ENCODE measurements at regions not wholly inside any gene's neighbourhood (a gene's known extent, or its start where the extent isn't known, plus 50 kb on each side); places are given as distances from the start of the nearest gene placed in this dataset.
A peak's percentile ranks its signal among the peaks of the same experiment; 100 is the strongest.

GRCh38 chr16:73890186-73891128 is 406.2 kb upstream of the PSMD7 start:
- no peak for DNase-seq (ENCODE audit: low read depth in 4 of 4, low spot score in 2 of 4)

- no peak for DNase-seq (ENCODE audit: low read depth in 4 of 4, low spot score in 2 of 4)
These were observed 407.6 kb upstream of the PSMD7 start for GRCh38 chr16:73888840-73889490.

- no peak for DNase-seq (ENCODE audit: low read depth in 4 of 4, low spot score in 2 of 4)
These were observed 408.7 kb upstream of the PSMD7 start for GRCh38 chr16:73887911-73888310.

GRCh38 chr16:73886426-73886825 is 410.2 kb upstream of the PSMD7 start:
- no peak for DNase-seq (ENCODE audit: low read depth in 4 of 4, low spot score in 2 of 4)

- DNase-seq (ENCODE audit: low read depth in 4 of 4, low spot score in 2 of 4), result no peak
These were observed 411.3 kb upstream of the PSMD7 start for GRCh38 chr16:73885319-73885718.

GRCh38 chr16:73883841-73884240 is 412.8 kb upstream of the PSMD7 start:
- DNase-seq (ENCODE audit: low read depth in 4 of 4, low spot score in 2 of 4), result no peak

- no peak for DNase-seq (ENCODE audit: low read depth in 4 of 4, low spot score in 2 of 4)
These were observed 413.5 kb upstream of the PSMD7 start for GRCh38 chr16:73883126-73883525.

- DNase-seq (ENCODE audit: low read depth in 4 of 4, low spot score in 2 of 4), result no peak
These were observed 414.0 kb upstream of the PSMD7 start for GRCh38 chr16:73882651-73883050.

GRCh38 chr16:73882033-73882432 is 414.6 kb upstream of the PSMD7 start:
- no peak for DNase-seq (ENCODE audit: low read depth in 4 of 4, low spot score in 2 of 4)

- no peak for DNase-seq (ENCODE audit: low read depth in 4 of 4, low spot score in 2 of 4)
These were observed 417.0 kb upstream of the PSMD7 start for GRCh38 chr16:73879621-73880020.

GRCh38 chr16:73878611-73879010 is 418.0 kb upstream of the PSMD7 start:
- peak in 3 of 4 donors; percentile 28 to 68 (median 54) for DNase-seq (ENCODE audit: low read depth in 4 of 4, low spot score in 2 of 4)

- DNase-seq (ENCODE audit: low read depth in 4 of 4, low spot score in 2 of 4), result no peak
These were observed 419.5 kb upstream of the PSMD7 start for GRCh38 chr16:73877150-73877549.

- no peak for DNase-seq (ENCODE audit: low read depth in 4 of 4, low spot score in 2 of 4)
These were observed 420.5 kb upstream of the PSMD7 start for GRCh38 chr16:73875996-73876690.

- DNase-seq (ENCODE audit: low read depth in 4 of 4, low spot score in 2 of 4), result no peak
These were observed 422.3 kb upstream of the PSMD7 start for GRCh38 chr16:73874324-73874723.

GRCh38 chr16:73873643-73874042 is 423.0 kb upstream of the PSMD7 start:
- DNase-seq (ENCODE audit: low read depth in 4 of 4, low spot score in 2 of 4), result no peak

- no peak for DNase-seq (ENCODE audit: low read depth in 4 of 4, low spot score in 2 of 4)
These were observed 423.8 kb upstream of the PSMD7 start for GRCh38 chr16:73872856-73873255.

- DNase-seq (ENCODE audit: low read depth in 4 of 4, low spot score in 2 of 4), result no peak
These were observed 425.4 kb upstream of the PSMD7 start for GRCh38 chr16:73871088-73871733.

GRCh38 chr16:73869126-73869525 is 427.5 kb upstream of the PSMD7 start:
- no peak for DNase-seq (ENCODE audit: low read depth in 4 of 4, low spot score in 2 of 4)

- DNase-seq (ENCODE audit: low read depth in 4 of 4, low spot score in 2 of 4), result no peak
These were observed 431.7 kb upstream of the PSMD7 start for GRCh38 chr16:73864868-73865267.

- DNase-seq (ENCODE audit: low read depth in 4 of 4, low spot score in 2 of 4), result no peak
These were observed 438.3 kb upstream of the PSMD7 start for GRCh38 chr16:73858326-73858725.

- DNase-seq (ENCODE audit: low read depth in 4 of 4, low spot score in 2 of 4), result no peak
These were observed 442.6 kb upstream of the PSMD7 start for GRCh38 chr16:73853968-73854367.
